ENCODE measurements at regions not wholly inside any gene's neighbourhood (a gene's known extent, or its start where the extent isn't known, plus 50 kb on each side); places are given as distances from the start of the nearest gene placed in this dataset.

- TF ChIP-seq CREB1 (CRISPR knock-in tag; IDR thresholded peaks at IDR 0.05; ENCODE audit: low read depth) (no peak), CTCF (conservative IDR thresholded peaks at IDR 0.05; ENCODE audit: low read depth in 2 of 2) (no peak), ETS1 (IDR thresholded peaks at IDR 0.05) (no peak), EZH2phosphoT487 (IDR thresholded peaks at IDR 0.05; ENCODE audit: unreplicated experiment) (no peak), POLR2AphosphoS5 (IDR thresholded peaks at IDR 0.05; ENCODE audit: low read depth) (no peak), EZH2 (IDR thresholded peaks at IDR 0.05; ENCODE audit: low read depth, unreplicated experiment) (no peak), REST (IDR thresholded peaks at IDR 0.05; ENCODE audit: unreplicated experiment) (no peak), ZNF331 (CRISPR knock-in tag; IDR thresholded peaks at IDR 0.05; ENCODE audit: low read depth) (no peak)
Measured at GRCh38 chr16:73601911-73602310, 554.0 kb upstream of the ZFHX3 start.
